ENCODE measurements at regions not wholly inside any gene's neighbourhood (a gene's known extent, or its start where the extent isn't known, plus 50 kb on each side); places are given as distances from the start of the nearest gene placed in this dataset.
"Not testable (repeated sequence)": the region's sequence is repeated elsewhere in the genome, so short reads cannot be mapped to it uniquely, and the experiment has no call there.

DNA sequence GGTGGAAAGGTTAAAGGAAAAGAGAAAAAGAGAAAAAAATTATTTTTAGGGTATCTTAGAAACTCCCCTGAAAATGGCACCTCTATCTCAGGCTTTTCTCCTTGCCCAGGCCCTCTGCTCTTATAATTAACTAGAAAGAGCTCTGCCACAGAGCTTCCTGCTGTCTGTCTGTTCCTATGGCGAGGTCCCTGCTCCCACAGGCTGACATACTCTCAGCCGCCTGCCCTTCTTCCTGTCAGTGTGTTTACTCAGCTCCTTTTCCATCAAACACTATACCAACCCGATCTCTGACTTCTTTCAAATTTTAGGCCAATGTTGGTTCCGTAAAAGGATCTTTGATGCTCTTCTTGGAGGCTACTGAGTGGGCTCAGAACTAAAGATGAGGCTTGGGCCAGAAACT lies 482.6 kb downstream of the DMAC1 start:
- in situ Hi-C loops (cut with MboI; ENCODE audit: low pct_unique_long_range_greater_than_20kb, low sequenced_read_pairs, unreplicated experiment), result no loop called here
- TF ChIP-seq, protein P1, sequence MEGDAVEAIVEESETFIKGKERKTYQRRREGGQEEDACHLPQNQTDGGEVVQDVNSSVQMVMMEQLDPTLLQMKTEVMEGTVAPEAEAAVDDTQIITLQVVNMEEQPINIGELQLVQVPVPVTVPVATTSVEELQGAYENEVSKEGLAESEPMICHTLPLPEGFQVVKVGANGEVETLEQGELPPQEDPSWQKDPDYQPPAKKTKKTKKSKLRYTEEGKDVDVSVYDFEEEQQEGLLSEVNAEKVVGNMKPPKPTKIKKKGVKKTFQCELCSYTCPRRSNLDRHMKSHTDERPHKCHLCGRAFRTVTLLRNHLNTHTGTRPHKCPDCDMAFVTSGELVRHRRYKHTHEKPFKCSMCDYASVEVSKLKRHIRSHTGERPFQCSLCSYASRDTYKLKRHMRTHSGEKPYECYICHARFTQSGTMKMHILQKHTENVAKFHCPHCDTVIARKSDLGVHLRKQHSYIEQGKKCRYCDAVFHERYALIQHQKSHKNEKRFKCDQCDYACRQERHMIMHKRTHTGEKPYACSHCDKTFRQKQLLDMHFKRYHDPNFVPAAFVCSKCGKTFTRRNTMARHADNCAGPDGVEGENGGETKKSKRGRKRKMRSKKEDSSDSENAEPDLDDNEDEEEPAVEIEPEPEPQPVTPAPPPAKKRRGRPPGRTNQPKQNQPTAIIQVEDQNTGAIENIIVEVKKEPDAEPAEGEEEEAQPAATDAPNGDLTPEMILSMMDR (IDR thresholded peaks at IDR 0.05; ENCODE audit: extremely low read depth, insufficient read depth, missing control alignments), result no peak
- no peak for DNase-seq (ENCODE audit: low spot score)

DNA sequence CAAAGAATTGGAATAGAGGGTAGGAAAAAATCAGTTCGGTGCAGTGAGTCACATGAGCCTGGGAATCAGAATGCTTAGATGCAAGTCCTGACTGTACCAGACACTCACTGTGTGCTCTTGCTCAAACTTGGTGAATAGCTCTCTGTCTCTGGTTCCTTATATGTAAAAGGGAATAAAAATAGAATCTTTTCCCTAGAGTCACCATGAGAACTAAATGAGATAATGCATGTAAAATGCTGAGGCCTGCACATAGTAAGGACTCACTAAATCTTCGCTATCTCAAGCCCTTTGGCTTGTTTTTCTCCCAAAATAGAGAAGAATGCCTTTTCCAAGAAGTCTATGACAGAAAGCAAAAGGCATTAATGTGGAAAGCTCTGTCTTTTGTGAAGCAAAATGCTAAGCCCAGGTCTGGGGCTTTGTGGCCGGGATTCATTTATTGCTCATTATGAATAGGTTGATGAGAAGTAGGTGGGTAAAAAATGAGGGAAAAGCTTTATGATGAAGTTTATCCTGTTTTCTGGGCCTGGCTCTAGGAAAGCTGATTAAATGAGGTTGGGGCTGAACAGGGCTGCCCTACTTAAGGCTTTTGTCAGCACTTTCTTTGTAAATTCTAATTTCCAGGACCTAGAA lies 483.3 kb downstream of the DMAC1 start:
- TF ChIP-seq, protein P1 (IDR thresholded peaks at IDR 0.05; ENCODE audit: extremely low read depth, insufficient read depth, missing control alignments), result no peak
- no peak for DNase-seq (ENCODE audit: low spot score)
- in situ Hi-C loops (cut with MboI; ENCODE audit: low pct_unique_long_range_greater_than_20kb, low sequenced_read_pairs, unreplicated experiment), result no loop called here

DNA sequence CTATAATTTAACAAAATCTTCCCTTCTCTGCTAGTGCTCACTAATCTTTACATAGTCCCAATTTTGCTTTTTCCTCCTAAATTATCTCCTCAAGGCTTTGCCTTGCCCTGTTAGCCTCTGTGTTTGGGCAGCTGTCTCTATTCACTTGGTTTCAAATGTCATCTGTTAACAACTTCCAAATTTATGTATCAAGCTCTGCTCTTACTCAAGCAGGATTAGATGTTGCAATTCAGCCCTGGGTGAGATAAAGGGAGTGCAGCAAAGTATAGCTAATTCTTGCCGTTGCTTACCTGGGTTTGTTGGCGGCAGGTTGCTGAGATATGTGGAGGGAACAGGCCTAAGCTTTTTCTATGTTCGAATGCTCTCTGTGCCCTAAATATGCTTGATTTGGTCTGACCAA lies 483.8 kb downstream of the DMAC1 start:
- no peak for DNase-seq (ENCODE audit: low spot score)
- TF ChIP-seq, protein P1 (IDR thresholded peaks at IDR 0.05; ENCODE audit: extremely low read depth, insufficient read depth, missing control alignments), result no peak
- in situ Hi-C loops (cut with MboI; ENCODE audit: low pct_unique_long_range_greater_than_20kb, low sequenced_read_pairs, unreplicated experiment), result no loop called here

DNA sequence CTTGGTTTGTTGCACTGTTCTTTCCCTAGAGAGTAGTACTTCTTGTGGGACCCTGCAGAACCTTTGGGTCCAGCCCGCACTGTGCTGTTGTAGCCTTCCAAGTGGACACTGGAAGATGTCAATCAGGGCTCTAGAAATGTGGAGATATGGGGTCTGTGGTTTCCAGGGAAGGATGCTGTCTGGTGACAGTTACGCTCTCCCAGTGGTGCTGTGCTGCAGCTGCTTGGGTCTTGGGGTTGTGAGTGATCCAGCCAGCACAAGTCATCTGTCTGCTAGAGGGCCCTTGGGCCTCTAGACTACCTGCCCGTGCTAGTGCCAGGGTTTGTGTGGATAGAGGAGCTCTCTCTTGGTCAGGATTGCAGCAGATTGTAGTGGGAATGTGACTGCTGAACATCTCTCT lies 484.5 kb downstream of the DMAC1 start:
- no peak for DNase-seq (ENCODE audit: low spot score)
- TF ChIP-seq, protein P1 (IDR thresholded peaks at IDR 0.05; ENCODE audit: extremely low read depth, insufficient read depth, missing control alignments), result no peak
- in situ Hi-C loops (cut with MboI; ENCODE audit: low pct_unique_long_range_greater_than_20kb, low sequenced_read_pairs, unreplicated experiment), result no loop called here

DNA sequence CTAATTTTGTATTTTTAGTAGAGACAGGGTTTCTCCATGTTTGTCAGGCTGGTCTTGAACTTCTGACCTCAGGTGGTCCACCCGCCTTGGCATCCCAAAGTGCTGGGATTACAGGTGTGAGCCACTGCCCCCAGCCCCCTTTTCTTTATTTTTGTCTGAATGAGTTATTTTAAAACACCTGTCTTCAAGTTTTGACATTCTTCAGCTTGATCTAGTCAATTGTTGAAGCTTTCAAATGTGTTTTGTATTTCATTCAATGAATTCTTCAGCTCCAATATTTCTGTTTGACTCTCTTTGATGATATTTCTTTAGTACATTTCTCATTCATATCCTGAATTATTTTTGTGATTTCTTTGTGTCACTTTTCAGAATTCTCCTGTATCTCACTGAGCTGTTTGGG lies 486.2 kb downstream of the DMAC1 start:
- in situ Hi-C loops (cut with MboI; ENCODE audit: low pct_unique_long_range_greater_than_20kb, low sequenced_read_pairs, unreplicated experiment), result no loop called here
- DNase-seq (ENCODE audit: low spot score), result no peak
- TF ChIP-seq, protein P1 (IDR thresholded peaks at IDR 0.05; ENCODE audit: extremely low read depth, insufficient read depth, missing control alignments), result no peak

DNA sequence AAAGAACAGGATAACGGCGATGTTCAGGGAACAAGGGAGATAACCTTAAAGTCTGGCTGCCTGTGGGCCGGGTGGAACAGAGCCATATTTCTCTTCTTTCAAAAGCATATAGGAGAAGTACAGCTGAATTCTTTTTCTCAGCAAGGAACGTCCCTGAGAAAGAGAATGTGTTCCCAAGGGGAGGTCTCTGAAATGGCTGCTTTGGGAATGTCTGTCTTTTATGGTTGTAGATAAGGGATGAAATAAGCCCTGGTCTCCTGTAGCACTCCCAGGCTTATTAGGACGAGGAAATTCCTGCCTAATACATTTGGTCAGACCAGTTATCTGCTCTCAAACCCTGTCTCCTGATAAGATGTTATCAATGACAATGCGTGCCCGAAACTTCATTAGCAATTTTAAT lies 490.5 kb downstream of the DMAC1 start:
- in situ Hi-C loops (cut with MboI; ENCODE audit: low pct_unique_long_range_greater_than_20kb, low sequenced_read_pairs, unreplicated experiment); DNase-seq (ENCODE audit: low spot score): not testable (repeated sequence)

DNA sequence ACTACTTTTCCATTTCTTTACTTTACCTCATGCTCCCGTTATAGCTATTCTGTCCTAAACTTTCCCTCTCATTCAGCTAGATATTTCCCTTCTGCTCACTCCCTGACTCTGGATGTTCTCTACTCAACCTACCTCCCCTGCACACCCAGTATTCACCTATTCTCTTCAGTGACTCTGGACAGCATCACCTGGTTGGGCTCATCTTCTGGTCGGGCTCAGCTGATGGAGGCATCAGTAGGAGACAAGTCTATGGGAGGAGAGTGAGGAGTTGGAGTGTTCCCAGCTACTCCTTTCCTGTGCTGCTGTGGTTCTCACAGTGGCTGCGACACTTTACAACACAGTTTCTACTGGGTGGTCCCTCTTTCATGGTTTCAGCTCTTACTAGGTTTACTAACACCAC lies 493.9 kb downstream of the DMAC1 start:
- TF ChIP-seq, protein P1 (IDR thresholded peaks at IDR 0.05; ENCODE audit: extremely low read depth, insufficient read depth, missing control alignments), result no peak
- DNase-seq (ENCODE audit: low spot score), result no peak
- in situ Hi-C loops (cut with MboI; ENCODE audit: low pct_unique_long_range_greater_than_20kb, low sequenced_read_pairs, unreplicated experiment), result no loop called here
